Duodenal mucosa (tissue), 2 donors: ENCODE measurements at regions not wholly inside any gene's neighbourhood (a gene's known extent, or its start where the extent isn't known, plus 50 kb on each side); places are given as distances from the start of the nearest gene placed in this dataset.

ENCODE experiments used
- H3K27ac ChIP-seq: one replicate; pipeline ENCODE4 v1.7.0; 2013; ENCODE audit warnings: low read depth, low read length
- H3K27me3 ChIP-seq, 2 donors: one replicate each; pipeline ENCODE4 v1.7.0; 2013; ENCODE audit warnings: low read length in 2 of 2, control low read depth in 1 of 2; ENCODE audit not compliant: insufficient read depth in 2 of 2, control insufficient read depth in 1 of 2
- H3K36me3 ChIP-seq, 2 donors: one replicate each; pipeline ENCODE4 v1.7.0; 2013; ENCODE audit warnings: low read length in 2 of 2, control low read depth in 1 of 2; ENCODE audit not compliant: insufficient read depth in 2 of 2, control insufficient read depth in 1 of 2
- H3K4me1 ChIP-seq, 2 donors: one replicate each; pipeline ENCODE4 v1.7.0; 2013; ENCODE audit warnings: low read length in 2 of 2, control low read depth in 1 of 2; ENCODE audit not compliant: insufficient read depth in 2 of 2, control insufficient read depth in 1 of 2
- H3K4me3 ChIP-seq, 2 donors: one replicate each; pipeline ENCODE4 v1.7.0; 2013; ENCODE audit warnings: low read length in 2 of 2, low read depth in 1 of 2
- H3K9ac ChIP-seq, 2 donors: one replicate each; pipeline ENCODE4 v1.7.0; 2013; ENCODE audit warnings: low read length in 2 of 2, low read depth in 1 of 2
- H3K9me3 ChIP-seq, 2 donors: one replicate each; pipeline ENCODE4 v1.7.0; 2013; ENCODE audit warnings: low read length in 2 of 2, control low read depth in 1 of 2; ENCODE audit not compliant: control insufficient read depth in 1 of 2

- no peaks in the 10 kb centered on the region for H3K27me3 ChIP-seq
- no peaks in the 10 kb centered on the region for H3K9me3 ChIP-seq
- H3K27ac ChIP-seq: no peak overlapping the region
- H3K4me1 ChIP-seq: peaks cover 24 to 26% of the 10 kb centered on the region in 2 donors
- peaks cover 0 to 3% of the 10 kb centered on the region in 2 donors for H3K36me3 ChIP-seq
- H3K9ac ChIP-seq: no peak overlapping the region
- no peak overlapping the region for H3K4me3 ChIP-seq
Measured at GRCh38 chr22:35138521-35138920, 72.6 kb downstream of the ISX start.

DNA sequence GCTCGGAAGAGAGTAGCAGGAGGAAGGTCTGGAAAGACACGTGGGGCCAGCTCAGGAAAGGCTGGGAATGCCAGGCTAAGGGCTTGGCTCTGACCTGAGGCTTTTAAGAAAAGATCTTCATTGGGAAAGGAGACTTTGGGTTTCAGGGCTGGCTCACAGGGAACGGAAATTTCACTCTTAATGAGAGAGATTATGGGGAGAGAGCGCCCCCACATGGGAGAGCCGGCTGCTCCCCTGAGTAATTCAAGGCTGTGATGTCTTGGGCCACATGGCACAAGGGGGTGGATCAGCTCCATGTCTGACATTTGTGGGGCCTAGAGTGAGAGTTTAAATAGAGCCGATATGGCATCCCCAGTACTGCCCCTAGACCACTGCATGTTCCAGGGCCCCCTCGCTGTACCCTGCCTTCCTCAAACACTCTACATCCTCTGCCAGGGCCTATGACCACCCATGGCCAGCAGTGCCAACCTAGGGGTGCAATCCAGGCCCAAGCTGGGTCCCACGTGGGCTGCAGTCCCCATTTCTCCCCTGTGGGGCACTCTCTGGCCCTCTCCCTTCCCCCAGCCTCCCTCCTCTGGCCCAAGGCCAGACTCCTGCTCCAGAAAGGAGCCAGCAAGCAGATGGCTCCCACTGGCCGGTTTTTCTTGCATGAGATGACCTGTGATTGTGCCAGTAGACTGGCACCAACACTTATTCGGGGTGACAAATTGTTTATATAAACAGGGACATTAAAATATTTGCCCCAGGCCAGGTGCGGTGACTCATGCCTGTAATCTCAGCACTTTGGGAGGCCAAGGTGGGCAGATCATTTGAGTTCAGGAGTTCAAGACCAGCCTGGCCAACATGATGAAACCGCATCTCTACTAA is 75.2 kb downstream of the ISX start:
- H3K4me3 ChIP-seq: no peak overlapping the region
- no peak overlapping the region for H3K9ac ChIP-seq
- H3K4me1 ChIP-seq: peaks cover 11% of the 10 kb centered on the region in 2 donors
- H3K27ac ChIP-seq: no peak overlapping the region
- H3K36me3 ChIP-seq: peaks cover 0 to 3% of the 10 kb centered on the region in 2 donors
- H3K27me3 ChIP-seq: peaks cover 0 to 4% of the 10 kb centered on the region in 2 donors
- no peaks in the 10 kb centered on the region for H3K9me3 ChIP-seq

DNA sequence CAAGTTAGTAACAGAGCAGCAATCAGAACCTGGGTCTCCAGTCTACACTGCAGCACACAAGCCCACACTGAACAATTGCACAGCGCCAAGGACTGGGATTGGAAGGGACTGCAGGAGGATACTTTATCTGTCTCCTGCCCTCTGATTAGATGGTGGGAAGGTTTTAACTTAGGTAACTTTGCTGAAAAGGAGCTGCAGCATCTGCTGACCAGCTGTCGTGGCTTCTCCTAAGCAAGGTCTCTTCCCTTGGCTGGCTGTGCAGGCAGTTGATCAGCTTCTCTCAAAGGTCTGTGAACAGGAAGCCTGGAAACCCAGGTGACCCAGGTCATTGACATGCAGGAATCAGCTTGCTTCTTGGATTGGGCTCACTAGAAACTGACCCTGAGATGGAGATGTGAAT is 82.4 kb downstream of the ISX start:
- H3K9me3 ChIP-seq: no peaks in the 10 kb centered on the region
- H3K36me3 ChIP-seq: no peaks in the 10 kb centered on the region
- no peak overlapping the region for H3K27ac ChIP-seq
- no peak overlapping the region for H3K9ac ChIP-seq
- H3K4me1 ChIP-seq: no peaks in the 10 kb centered on the region
- peaks cover 0 to 4% of the 10 kb centered on the region in 2 donors for H3K27me3 ChIP-seq
- no peak overlapping the region for H3K4me3 ChIP-seq

DNA sequence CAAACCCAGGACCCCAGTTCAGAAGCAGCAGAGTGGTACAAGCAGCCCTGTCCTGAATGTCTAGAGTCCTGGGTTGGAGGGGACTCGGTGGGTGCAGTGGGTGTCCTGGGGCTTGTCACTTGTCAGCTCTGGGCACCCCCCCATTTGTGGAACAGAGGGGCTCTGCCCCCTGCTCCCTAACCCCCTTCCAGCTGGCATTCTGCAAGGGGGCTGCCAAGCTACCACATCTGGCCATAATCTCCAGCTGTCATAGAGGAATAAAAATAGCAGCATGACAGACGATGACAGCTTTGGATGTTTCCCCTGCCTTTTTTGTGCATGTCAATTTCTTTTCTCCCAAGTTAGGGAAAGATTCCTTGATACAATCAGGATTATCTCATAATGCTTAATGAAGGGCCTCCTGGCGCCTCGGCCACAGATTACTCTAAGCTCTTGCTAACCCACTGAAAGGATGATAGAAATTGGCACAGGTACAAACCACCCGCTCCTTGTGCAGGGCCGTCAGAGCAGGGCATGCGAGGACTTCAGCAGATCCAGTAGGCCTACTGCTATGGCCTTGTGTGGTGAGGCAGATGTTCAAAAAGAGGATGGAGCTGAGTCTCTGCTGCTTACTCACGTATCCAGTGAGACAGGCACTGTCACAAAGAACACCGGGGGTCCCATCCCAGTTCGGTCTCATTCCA is 83.0 kb downstream of the ISX start:
- H3K4me3 ChIP-seq: no peak overlapping the region
- no peaks in the 10 kb centered on the region for H3K36me3 ChIP-seq
- no peaks in the 10 kb centered on the region for H3K9me3 ChIP-seq
- peaks cover 0 to 4% of the 10 kb centered on the region in 2 donors for H3K27me3 ChIP-seq
- no peaks in the 10 kb centered on the region for H3K4me1 ChIP-seq
- H3K9ac ChIP-seq: no peak overlapping the region
- no peak overlapping the region for H3K27ac ChIP-seq

DNA sequence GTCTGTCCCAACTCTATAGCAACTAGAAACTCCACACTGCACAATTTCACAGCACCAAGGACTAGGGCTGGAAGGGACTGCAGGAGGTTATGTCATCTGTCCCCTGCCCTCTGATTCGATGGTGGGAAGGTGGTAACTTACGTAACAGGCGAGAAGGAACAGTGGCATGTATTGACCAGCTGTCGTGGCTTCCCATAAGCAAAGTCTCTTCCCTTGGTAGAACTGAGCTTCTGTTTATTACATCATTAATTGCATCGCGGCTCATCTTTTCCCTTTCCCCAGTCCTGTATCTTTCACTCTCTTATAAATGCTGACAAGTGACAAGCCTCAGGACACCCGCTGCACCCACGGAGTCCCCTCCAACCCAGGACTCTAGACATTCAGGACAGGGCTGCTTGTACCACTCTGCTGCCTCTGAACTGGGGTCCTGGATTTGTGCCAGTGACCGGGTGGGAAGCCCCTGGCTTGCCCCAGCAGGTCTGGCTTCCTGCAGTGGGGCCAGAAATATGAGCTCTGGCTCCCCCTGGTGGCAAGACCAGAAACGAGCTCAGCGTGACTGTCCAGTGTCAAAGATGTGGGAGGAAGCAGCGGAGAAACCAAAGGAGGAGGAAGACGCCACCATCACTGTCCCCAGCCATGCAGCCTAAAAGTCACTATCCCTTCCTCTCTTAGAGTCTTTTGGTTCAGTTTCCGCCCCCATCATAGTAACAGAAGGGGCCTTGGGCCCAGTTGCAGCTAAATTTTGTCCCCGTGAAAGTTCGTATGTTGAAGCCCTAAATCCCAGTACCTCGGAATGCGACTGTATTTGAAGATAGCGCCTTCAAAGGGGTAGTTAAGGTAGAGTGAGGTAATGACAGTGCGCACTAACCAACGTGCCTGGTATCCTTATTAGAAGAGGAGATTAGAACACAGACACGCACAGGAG is 84.5 kb downstream of the ISX start:
- no peaks in the 10 kb centered on the region for H3K9me3 ChIP-seq
- H3K27ac ChIP-seq: no peak overlapping the region
- H3K4me3 ChIP-seq: no peak overlapping the region
- H3K36me3 ChIP-seq: no peaks in the 10 kb centered on the region
- H3K9ac ChIP-seq: no peak overlapping the region
- H3K4me1 ChIP-seq: no peaks in the 10 kb centered on the region
- no peaks in the 10 kb centered on the region for H3K27me3 ChIP-seq

GRCh38 chr22:35152316-35152715 is 86.4 kb downstream of the ISX start:
- H3K27ac ChIP-seq: no peak overlapping the region
- H3K4me1 ChIP-seq: no peaks in the 10 kb centered on the region
- H3K4me3 ChIP-seq: no peak overlapping the region
- H3K9me3 ChIP-seq: no peaks in the 10 kb centered on the region
- H3K36me3 ChIP-seq: no peaks in the 10 kb centered on the region
- no peak overlapping the region for H3K9ac ChIP-seq
- H3K27me3 ChIP-seq: peaks cover 0 to 7% of the 10 kb centered on the region in 2 donors

- peaks cover 0 to 7% of the 10 kb centered on the region in 2 donors for H3K27me3 ChIP-seq
- H3K9ac ChIP-seq: no peak overlapping the region
- no peaks in the 10 kb centered on the region for H3K36me3 ChIP-seq
- no peak overlapping the region for H3K27ac ChIP-seq
- no peak overlapping the region for H3K4me3 ChIP-seq
- no peaks in the 10 kb centered on the region for H3K4me1 ChIP-seq
- no peaks in the 10 kb centered on the region for H3K9me3 ChIP-seq
Measured at GRCh38 chr22:35154937-35155387, 89.0 kb downstream of the ISX start.

GRCh38 chr22:35155403-35156025 is 89.6 kb downstream of the ISX start:
- Histone ChIP-seq H3K4me1 (no peaks in the 10 kb centered on the region), H3K27ac (no peak overlapping the region), H3K9me3 (no peaks in the 10 kb centered on the region), H3K36me3 (no peaks in the 10 kb centered on the region), H3K27me3 (peaks cover 0 to 7% of the 10 kb centered on the region in 2 donors), H3K9ac (no peak overlapping the region), H3K4me3 (no peak overlapping the region)

DNA sequence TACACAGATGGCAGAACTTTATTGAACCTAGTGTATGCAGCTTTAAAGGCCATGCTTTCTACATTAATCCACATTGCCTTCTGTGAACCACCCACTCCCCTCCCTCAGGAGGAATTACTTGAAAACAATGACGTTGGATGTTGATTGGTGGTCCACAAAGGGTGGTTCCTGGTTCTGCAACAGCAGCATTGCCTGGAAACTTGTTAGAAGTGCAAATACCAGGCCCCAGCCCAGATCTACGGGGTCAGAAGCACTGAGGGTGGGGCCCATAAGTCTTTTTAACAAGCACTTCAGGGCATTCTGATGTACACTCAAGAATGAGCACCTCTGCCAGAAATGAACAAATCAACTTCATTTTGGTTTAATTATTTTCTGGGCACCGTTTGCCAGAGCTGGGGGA is 91.0 kb downstream of the ISX start:
- H3K9me3 ChIP-seq: no peaks in the 10 kb centered on the region
- peak overlapping the region in 1 of 2 donors; percentile 25 for H3K9ac ChIP-seq
- H3K4me1 ChIP-seq: no peaks in the 10 kb centered on the region
- no peaks in the 10 kb centered on the region for H3K36me3 ChIP-seq
- H3K27me3 ChIP-seq: peaks cover 0 to 7% of the 10 kb centered on the region in 2 donors
- H3K4me3 ChIP-seq: peak overlapping the region; percentile 6 to 69
- no peak overlapping the region for H3K27ac ChIP-seq
